Esophagus muscularis mucosa (tissue), 3 donors: ENCODE measurements at regions not wholly inside any gene's neighbourhood (a gene's known extent, or its start where the extent isn't known, plus 50 kb on each side); places are given as distances from the start of the nearest gene placed in this dataset.

Experiments
- CTCF ChIP-seq, 3 experiments: fragments of 200-600 bp in 2 of 3; fragments of 450-650 bp in 1 of 3; sonication (generic) in 2 of 3; IDR thresholded peaks; one replicate each; pipeline ENCODE4 v1.5.1; 2017 to 2019; ENCODE audit warnings: antibody characterized with exemption in 3 of 3, mild to moderate bottlenecking in 2 of 3, moderate library complexity in 1 of 3
- POLR2A ChIP-seq: fragments of 450-650 bp; IDR thresholded peaks from one replicate; pipeline ENCODE4 v1.6.1; 2017; ENCODE audit warnings: antibody characterized with exemption, moderate library complexity, mild to moderate bottlenecking, low read depth

- no peak for TF ChIP-seq CTCF (IDR thresholded peaks at IDR 0.05)
- TF ChIP-seq POLR2A: no peak
Measured at GRCh38 chr7:46368871-46369270, 447.8 kb upstream of the IGFBP3 start.
